Osteocyte (in vitro differentiated cells): ENCODE measurements at regions not wholly inside any gene's neighbourhood (a gene's known extent, or its start where the extent isn't known, plus 50 kb on each side); places are given as distances from the start of the nearest gene placed in this dataset.
"Not testable (repeated sequence)": the region's sequence is repeated elsewhere in the genome, so short reads cannot be mapped to it uniquely, and the experiment has no call there.

Experiments used
- DNase-seq: peaks from one replicate; pipeline ENCODE4 v3.0.0; 2021; ENCODE audit warnings: mixed read lengths; ENCODE audit not compliant: unreplicated experiment; ENCODE audit errors: extremely low spot score
- H3K27ac Mint-ChIP-seq: one replicate; pipeline ENCODE4 v1.8.0; 2021; ENCODE audit warnings: mild to moderate bottlenecking, mixed read lengths; ENCODE audit not compliant: unreplicated experiment
- H3K27me3 Mint-ChIP-seq: one replicate; pipeline ENCODE4 v1.8.0; 2021; ENCODE audit warnings: mixed read lengths; ENCODE audit not compliant: unreplicated experiment
- H3K36me3 Mint-ChIP-seq: one replicate; pipeline ENCODE4 v1.8.0; 2021; ENCODE audit warnings: mixed read lengths; ENCODE audit not compliant: unreplicated experiment
- H3K4me1 Mint-ChIP-seq: one replicate; pipeline ENCODE4 v1.8.0; 2021; ENCODE audit warnings: mixed read lengths; ENCODE audit not compliant: unreplicated experiment
- H3K4me3 Mint-ChIP-seq: one replicate; pipeline ENCODE4 v1.8.0; 2021; ENCODE audit warnings: mild to moderate bottlenecking, moderate library complexity, mixed read lengths; ENCODE audit not compliant: unreplicated experiment
- H3K9me3 Mint-ChIP-seq: one replicate; pipeline ENCODE4 v1.8.0; 2021; ENCODE audit warnings: mixed read lengths; ENCODE audit not compliant: unreplicated experiment
- TF ChIP-seq, protein P1 (sequence below): fragments of 200-600 bp; sonication (generic); IDR thresholded peaks from 2 replicates; pipeline ENCODE4 v1.5.0; 2021; ENCODE audit warnings: antibody characterized with exemption, mild to moderate bottlenecking, moderate library complexity

DNA sequence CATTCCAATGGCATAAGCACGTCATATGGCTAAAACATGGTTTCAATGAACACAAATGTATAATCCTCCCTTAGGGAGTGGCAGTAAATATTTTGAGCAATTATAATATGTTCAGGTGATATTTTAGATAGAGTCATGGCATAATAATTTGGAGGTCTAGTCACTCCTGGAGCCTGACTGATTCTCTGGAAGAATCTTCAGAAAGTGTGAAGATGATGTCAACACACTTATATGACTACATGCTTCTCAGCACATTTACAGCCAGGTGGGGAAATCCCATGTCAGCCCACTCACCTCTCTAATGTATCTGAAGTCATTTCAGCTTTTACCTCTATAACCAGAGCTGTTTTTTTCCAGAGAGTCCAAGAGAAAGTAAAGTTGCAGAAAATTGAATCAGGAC, 474.8 kb downstream of the SHISA9 start:
- no peak for DNase-seq
- Mint-ChIP-seq H3K4me3 (no peak overlapping the region), H3K36me3 (no peaks in the 10 kb centered on the region), H3K4me1 (no peaks in the 10 kb centered on the region), H3K27ac (no peak overlapping the region), H3K9me3 (peaks cover 46% of the 10 kb centered on the region), H3K27me3 (no peaks in the 10 kb centered on the region)
- TF ChIP-seq, protein P1, sequence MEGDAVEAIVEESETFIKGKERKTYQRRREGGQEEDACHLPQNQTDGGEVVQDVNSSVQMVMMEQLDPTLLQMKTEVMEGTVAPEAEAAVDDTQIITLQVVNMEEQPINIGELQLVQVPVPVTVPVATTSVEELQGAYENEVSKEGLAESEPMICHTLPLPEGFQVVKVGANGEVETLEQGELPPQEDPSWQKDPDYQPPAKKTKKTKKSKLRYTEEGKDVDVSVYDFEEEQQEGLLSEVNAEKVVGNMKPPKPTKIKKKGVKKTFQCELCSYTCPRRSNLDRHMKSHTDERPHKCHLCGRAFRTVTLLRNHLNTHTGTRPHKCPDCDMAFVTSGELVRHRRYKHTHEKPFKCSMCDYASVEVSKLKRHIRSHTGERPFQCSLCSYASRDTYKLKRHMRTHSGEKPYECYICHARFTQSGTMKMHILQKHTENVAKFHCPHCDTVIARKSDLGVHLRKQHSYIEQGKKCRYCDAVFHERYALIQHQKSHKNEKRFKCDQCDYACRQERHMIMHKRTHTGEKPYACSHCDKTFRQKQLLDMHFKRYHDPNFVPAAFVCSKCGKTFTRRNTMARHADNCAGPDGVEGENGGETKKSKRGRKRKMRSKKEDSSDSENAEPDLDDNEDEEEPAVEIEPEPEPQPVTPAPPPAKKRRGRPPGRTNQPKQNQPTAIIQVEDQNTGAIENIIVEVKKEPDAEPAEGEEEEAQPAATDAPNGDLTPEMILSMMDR = no peak

DNA sequence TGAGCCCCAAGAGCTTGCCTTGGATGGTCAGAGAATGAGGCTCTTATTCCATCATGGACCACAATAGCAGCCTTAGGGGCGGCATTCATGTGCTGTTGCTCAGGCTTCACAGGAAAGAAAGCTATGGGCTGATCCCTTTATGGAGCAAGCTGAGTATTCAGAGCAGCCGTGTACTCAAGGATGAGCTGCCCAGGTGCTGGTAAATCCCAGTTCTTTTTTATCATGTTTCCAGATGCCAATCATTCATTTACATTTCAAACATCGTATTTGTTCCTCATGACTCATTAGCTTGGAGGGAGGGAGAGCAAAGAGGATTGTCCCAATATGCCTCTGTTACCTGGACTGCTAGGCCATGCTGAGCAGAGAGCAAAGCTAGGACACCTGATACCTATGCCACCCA, 475.7 kb downstream of the SHISA9 start:
- DNase-seq = no peak
- Mint-ChIP-seq H3K4me1 (no peaks in the 10 kb centered on the region), H3K36me3 (no peaks in the 10 kb centered on the region), H3K27me3 (no peaks in the 10 kb centered on the region), H3K9me3 (peaks cover 41% of the 10 kb centered on the region), H3K4me3 (no peak overlapping the region), H3K27ac (no peak overlapping the region)
- TF ChIP-seq, protein P1 = no peak

DNA sequence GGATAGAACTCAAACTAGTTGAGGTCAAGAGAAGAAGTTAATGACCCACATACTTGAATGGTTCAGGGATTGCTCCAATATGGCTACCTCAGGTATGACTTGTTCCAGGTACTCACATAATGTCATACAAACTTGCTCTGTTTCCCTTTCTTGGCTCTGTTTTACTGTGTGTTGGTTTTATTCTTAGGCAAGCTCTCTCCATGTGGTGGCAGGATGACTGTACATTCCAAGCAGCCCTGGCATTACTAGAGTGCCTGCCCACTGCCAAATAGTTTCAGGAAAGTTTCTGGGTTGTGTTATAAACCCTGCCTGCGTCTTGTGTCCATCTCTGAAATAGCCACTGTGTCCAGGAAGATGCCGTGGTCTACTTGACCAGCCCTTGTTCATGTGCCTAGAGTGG, 476.8 kb downstream of the SHISA9 start:
- Mint-ChIP-seq H3K27me3 (no peaks in the 10 kb centered on the region), H3K27ac (no peak overlapping the region), H3K36me3 (no peaks in the 10 kb centered on the region), H3K4me1 (no peaks in the 10 kb centered on the region), H3K9me3 (peaks cover 43% of the 10 kb centered on the region), H3K4me3 (no peak overlapping the region)
- TF ChIP-seq, protein P1 = no peak
- DNase-seq = no peak

DNA sequence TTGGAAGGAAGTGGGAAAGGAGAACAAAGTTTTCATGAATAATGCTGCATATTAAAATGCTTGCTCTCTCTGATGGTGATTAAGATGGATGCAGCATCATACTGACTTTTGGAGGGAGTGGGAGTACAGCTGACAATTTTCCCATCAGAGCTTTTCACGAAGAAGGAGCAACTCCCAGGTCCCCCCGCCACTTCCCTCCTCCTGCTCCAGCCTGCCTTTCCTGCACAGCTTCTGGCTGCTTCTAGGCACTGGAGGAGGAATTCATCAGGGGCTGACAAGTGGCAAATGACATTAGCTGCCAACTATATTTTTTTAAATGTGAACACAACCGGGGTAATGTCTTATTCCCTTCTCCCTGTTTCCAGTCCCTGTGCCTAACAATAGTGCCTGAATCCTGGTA, 477.9 kb downstream of the SHISA9 start:
- no peak for DNase-seq
- Mint-ChIP-seq H3K4me3 (no peak overlapping the region), H3K27me3 (no peaks in the 10 kb centered on the region), H3K27ac (no peak overlapping the region), H3K9me3 (peaks cover 42% of the 10 kb centered on the region), H3K4me1 (no peaks in the 10 kb centered on the region), H3K36me3 (no peaks in the 10 kb centered on the region)
- TF ChIP-seq, protein P1 = no peak

DNA sequence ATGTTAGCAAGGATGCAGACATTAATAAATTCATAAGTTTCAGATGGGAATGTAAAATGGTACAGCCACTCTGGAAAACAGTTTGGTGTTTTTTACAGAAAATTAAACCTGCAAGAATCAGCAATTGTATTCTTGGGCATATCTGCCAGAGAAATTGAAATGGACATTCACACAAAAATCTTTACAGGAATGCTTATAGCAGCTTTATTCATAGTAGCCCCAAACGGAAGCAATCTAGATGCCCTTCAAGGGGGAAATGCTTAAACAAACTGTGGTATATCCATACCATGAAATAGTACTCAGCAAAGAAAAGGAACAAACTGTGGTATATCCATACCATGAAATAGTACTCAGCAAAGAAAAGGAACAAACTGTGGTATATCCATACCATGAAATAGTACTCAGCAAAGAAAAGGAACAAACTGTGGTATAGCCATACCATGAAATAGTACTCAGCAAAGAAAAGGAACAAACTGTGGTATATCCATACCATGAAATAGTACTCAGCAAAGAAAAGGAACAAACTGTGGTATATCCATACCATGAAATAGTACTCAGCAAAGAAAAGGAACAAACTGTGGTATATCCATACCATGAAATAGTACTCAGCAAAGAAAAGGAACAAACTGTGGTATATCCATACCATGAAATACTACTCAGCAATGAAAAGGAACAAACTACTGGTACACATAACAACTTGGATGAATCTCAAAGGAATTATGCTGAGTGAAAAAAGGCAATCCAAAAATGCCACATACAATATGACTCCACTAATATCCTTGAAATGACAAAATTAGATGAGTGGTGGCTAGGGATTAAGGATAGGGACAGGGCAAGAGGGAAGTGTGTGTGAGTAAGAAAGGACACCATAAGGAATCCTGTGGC, 484.0 kb downstream of the SHISA9 start:
- H3K9me3 Mint-ChIP-seq = peaks cover 40% of the 10 kb centered on the region
- H3K27ac Mint-ChIP-seq, H3K27me3 Mint-ChIP-seq, H3K36me3 Mint-ChIP-seq, DNase-seq, H3K4me1 Mint-ChIP-seq, H3K4me3 Mint-ChIP-seq: not testable (repeated sequence)
